Transverse colon (tissue), 4 donors: ENCODE measurements at regions not wholly inside any gene's neighbourhood (a gene's known extent, or its start where the extent isn't known, plus 50 kb on each side); places are given as distances from the start of the nearest gene placed in this dataset.
"Not testable (repeated sequence)": the region's sequence is repeated elsewhere in the genome, so short reads cannot be mapped to it uniquely, and the experiment has no call there.

Experiments used
- DNase-seq: peaks from one replicate; pipeline ENCODE4 v3.0.0-alpha.2; 2019
- H3K27ac ChIP-seq, 4 donors: fragments of 200-600 bp; sonication (generic); 2 replicates each; pipeline ENCODE4 v1.5.1; 2016 to 2018; ENCODE audit warnings: inconsistent platforms in 4 of 4
- H3K27me3 ChIP-seq: fragments of 200-600 bp; sonication (generic); 2 replicates; pipeline ENCODE4 v1.5.1; 2017; ENCODE audit warnings: inconsistent platforms
- H3K36me3 ChIP-seq, 4 donors: fragments of 200-600 bp; sonication (generic); 2 replicates each; pipeline ENCODE4 v1.5.1; 2017 to 2019; ENCODE audit warnings: inconsistent platforms in 4 of 4
- H3K4me1 ChIP-seq, 4 donors: fragments of 200-600 bp; sonication (generic); 2 replicates each; pipeline ENCODE4 v1.5.1; 2017 to 2020; ENCODE audit warnings: inconsistent platforms in 4 of 4
- H3K4me3 ChIP-seq, 4 donors: fragments of 200-600 bp; sonication (generic); 1 replicate in 1 of 4; 2 replicates in 3 of 4; pipeline versions ENCODE4 v1.5.1 to v1.6.1; 2017 to 2019; ENCODE audit warnings: inconsistent platforms in 4 of 4
- H3K9me3 ChIP-seq, 2 donors: fragments of 200-600 bp; sonication (generic); 2 replicates each; pipeline ENCODE4 v1.5.1; 2017 to 2019; ENCODE audit warnings: inconsistent platforms in 2 of 2
- EP300 ChIP-seq: sonication (generic); formaldehyde crosslinking; IDR thresholded peaks from one replicate; pipeline ENCODE4 v1.6.1; 2017; ENCODE audit warnings: antibody characterized with exemption, low read depth
- POLR2A ChIP-seq: fragments of 450-650 bp; IDR thresholded peaks from one replicate; pipeline ENCODE4 v1.6.1; 2016; ENCODE audit warnings: antibody characterized with exemption, mild to moderate bottlenecking, moderate library complexity
- POLR2AphosphoS5 ChIP-seq, 3 donors: sonication (generic); formaldehyde crosslinking; IDR thresholded peaks; one replicate each; pipeline ENCODE4 v1.6.1; 2016; ENCODE audit warnings: antibody characterized with exemption in 3 of 3
- WGBS, 2 donors: methylation state at CpG; one replicate each; pipeline ENCODE4 v1.1.5; 2018; ENCODE audit warnings: low coverage in 1 of 2; 5-methylcytosine and 5-hydroxymethylcytosine counted together
- in situ Hi-C, 4 donors: fragments of 200-750 bp; cut with MboI; loops; one replicate each; pipeline versions ENCODE4 v1.15.0 to v1.15.1; 2017; ENCODE audit warnings: low sequenced_read_pairs in 3 of 4, low pct_ligation_motif_present in 1 of 4, low pct_unique_long_range_greater_than_20kb in 1 of 4
- intact Hi-C: fragments of 100-400 bp; cut with DNase I; formaldehyde crosslinking; loops from one replicate; pipeline ENCODE4 v1.15.1; 2023; ENCODE audit warnings: low total_unique reads
- TF ChIP-seq, protein P1 (sequence below), 5 experiments: fragments of 200-600 bp in 3 of 5; fragments of 450-650 bp in 2 of 5; sonication (generic) in 3 of 5; IDR thresholded peaks; 1 replicate in 2 of 5; 2 replicates in 3 of 5; pipeline ENCODE4 v1.5.1; 2016 to 2017; ENCODE audit warnings: antibody characterized with exemption in 5 of 5, inconsistent platforms in 3 of 5, mild to moderate bottlenecking in 2 of 5, moderate library complexity in 1 of 5

- H3K36me3 ChIP-seq: no peaks in the 10 kb centered on the region
- no peak overlapping the region for H3K4me3 ChIP-seq
- in situ Hi-C loops: no loop called here
- TF ChIP-seq EP300: no peak
- TF ChIP-seq POLR2AphosphoS5 (IDR thresholded peaks at IDR 0.05): no peak
- TF ChIP-seq, protein P1, sequence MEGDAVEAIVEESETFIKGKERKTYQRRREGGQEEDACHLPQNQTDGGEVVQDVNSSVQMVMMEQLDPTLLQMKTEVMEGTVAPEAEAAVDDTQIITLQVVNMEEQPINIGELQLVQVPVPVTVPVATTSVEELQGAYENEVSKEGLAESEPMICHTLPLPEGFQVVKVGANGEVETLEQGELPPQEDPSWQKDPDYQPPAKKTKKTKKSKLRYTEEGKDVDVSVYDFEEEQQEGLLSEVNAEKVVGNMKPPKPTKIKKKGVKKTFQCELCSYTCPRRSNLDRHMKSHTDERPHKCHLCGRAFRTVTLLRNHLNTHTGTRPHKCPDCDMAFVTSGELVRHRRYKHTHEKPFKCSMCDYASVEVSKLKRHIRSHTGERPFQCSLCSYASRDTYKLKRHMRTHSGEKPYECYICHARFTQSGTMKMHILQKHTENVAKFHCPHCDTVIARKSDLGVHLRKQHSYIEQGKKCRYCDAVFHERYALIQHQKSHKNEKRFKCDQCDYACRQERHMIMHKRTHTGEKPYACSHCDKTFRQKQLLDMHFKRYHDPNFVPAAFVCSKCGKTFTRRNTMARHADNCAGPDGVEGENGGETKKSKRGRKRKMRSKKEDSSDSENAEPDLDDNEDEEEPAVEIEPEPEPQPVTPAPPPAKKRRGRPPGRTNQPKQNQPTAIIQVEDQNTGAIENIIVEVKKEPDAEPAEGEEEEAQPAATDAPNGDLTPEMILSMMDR (IDR thresholded peaks at IDR 0.05): no peak
- TF ChIP-seq POLR2A: no peak
- intact Hi-C loops: no loop called here
- H3K9me3 ChIP-seq: peaks cover 0 to 22% of the 10 kb centered on the region in 2 donors
- H3K4me1 ChIP-seq: no peaks in the 10 kb centered on the region
- no peak overlapping the region for H3K27ac ChIP-seq
- no peaks in the 10 kb centered on the region for H3K27me3 ChIP-seq
- no peak for DNase-seq
- 50% methylated on average over 3 of the region's 3 CpGs; no CpG with 5 or more reads in 1 of the 2 donors for WGBS, 2 donors
Observed at GRCh38 chr14:39547845-39548244, 115.6 kb upstream of the FBXO33 start.

DNA sequence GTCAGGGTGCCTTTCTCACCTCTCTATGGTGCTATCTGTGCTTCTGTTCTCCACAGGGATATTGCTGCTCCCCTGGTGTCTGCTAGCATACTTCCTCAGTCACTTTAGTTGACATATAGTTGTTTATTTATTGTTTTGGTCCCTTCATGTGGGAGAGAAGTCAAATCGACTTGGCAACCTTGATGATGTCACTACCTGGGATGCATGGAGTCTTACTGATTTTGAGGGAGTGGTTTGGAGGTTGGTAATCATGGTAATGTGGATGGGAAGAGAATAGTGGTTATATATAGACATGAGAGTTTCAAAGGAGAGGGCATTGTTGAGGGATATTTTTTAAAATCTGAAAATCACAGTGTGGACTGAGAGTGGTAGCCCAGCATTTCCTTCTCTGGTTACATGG, 73.6 kb upstream of the FBXO33 start:
- 20 to 48% methylated on average over 1 of the region's 1 CpG for WGBS, 2 donors
- no peak for DNase-seq
- H3K4me1 ChIP-seq: no peaks in the 10 kb centered on the region
- no peak overlapping the region for H3K27ac ChIP-seq
- in situ Hi-C loops (no loop called here), intact Hi-C loops (no loop called here)
- TF ChIP-seq EP300 (no peak), POLR2AphosphoS5 (IDR thresholded peaks at IDR 0.05) (no peak), POLR2A (no peak)
- TF ChIP-seq, protein P1 (IDR thresholded peaks at IDR 0.05): no peak
- H3K9me3 ChIP-seq: peaks cover 0 to 19% of the 10 kb centered on the region in 2 donors
- no peak overlapping the region for H3K4me3 ChIP-seq
- H3K27me3 ChIP-seq: no peaks in the 10 kb centered on the region
- no peaks in the 10 kb centered on the region for H3K36me3 ChIP-seq

- no peaks in the 10 kb centered on the region for H3K27me3 ChIP-seq
- H3K9me3 ChIP-seq: no peaks in the 10 kb centered on the region
- H3K27ac ChIP-seq: no peak overlapping the region
- H3K4me3 ChIP-seq: no peak overlapping the region
- in situ Hi-C loops (no loop called here), intact Hi-C loops (no loop called here)
- H3K36me3 ChIP-seq: no peaks in the 10 kb centered on the region
- DNase-seq: no peak
- TF ChIP-seq EP300 (no peak), POLR2AphosphoS5 (IDR thresholded peaks at IDR 0.05) (no peak), POLR2A (no peak)
- TF ChIP-seq, protein P1 (IDR thresholded peaks at IDR 0.05): no peak
- WGBS, 2 donors: 69 to 75% methylated on average over 1 of the region's 1 CpG
- no peaks in the 10 kb centered on the region for H3K4me1 ChIP-seq
Observed at GRCh38 chr14:39500253-39500652, 68.0 kb upstream of the FBXO33 start.

DNA sequence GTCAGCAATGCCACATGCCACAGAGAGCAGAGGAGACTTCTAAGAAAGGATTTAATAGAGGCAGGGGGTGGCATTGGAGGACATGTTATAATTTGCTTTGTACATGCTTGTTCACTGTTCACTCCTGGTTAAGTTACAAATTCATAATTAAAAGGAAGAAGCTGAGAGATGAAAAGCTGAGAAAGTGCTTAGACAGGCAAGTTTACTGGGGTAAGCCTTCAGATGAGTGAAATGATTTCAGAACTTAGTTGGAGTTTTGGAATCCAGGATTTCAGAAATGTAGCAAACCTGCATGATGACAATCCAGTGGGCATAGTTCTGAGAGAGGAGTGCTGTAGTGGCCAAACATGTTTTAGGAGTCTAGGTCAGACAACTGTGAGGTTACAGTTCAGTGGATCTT, 67.3 kb upstream of the FBXO33 start:
- no peaks in the 10 kb centered on the region for H3K27me3 ChIP-seq
- no peak for DNase-seq
- no peaks in the 10 kb centered on the region for H3K9me3 ChIP-seq
- no peaks in the 10 kb centered on the region for H3K36me3 ChIP-seq
- in situ Hi-C loops: no loop called here
- H3K4me1 ChIP-seq: no peaks in the 10 kb centered on the region
- no peak overlapping the region for H3K4me3 ChIP-seq
- intact Hi-C loops: no loop called here
- H3K27ac ChIP-seq: no peak overlapping the region
- TF ChIP-seq POLR2AphosphoS5 (IDR thresholded peaks at IDR 0.05) (no peak), EP300 (no peak), POLR2A (no peak)
- TF ChIP-seq, protein P1 (IDR thresholded peaks at IDR 0.05): no peak

DNA sequence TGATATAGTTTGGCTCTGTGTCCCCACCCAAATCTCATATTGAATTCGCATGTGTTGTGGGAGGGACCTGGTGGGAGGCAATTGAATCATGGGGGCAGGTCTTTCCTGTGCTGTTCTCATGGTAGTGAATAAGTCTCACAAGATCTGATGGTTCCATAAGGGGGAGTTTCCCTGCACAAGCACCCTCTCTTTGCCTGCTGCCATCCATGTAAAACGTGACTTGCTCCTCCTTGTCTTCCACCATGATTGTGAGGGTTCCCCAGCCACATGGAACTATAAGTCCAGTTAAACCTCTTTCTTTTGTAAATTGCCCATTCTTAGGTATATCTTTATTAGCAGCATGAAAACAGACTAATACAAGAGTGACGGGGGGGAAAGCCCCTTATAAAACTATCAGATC, 65.4 kb upstream of the FBXO33 start:
- intact Hi-C loops, H3K27ac ChIP-seq, H3K36me3 ChIP-seq, H3K9me3 ChIP-seq, in situ Hi-C loops, H3K4me3 ChIP-seq, H3K4me1 ChIP-seq, DNase-seq, H3K27me3 ChIP-seq: not testable (repeated sequence)
- WGBS, 2 donors: 82 to 100% methylated on average over 1 to 3 of the region's 3 CpGs
